Left lobe of liver (tissue), 2 donors: ENCODE measurements at regions not wholly inside any gene's neighbourhood (a gene's known extent, or its start where the extent isn't known, plus 50 kb on each side); places are given as distances from the start of the nearest gene placed in this dataset.

Source experiments
- ATAC-seq: fragments of 200-7000 bp; cut with Tn5 transposase; one replicate; pipeline ENCODE4 v1.9.1; 2020; ENCODE audit warnings: mild to moderate bottlenecking, moderate library complexity
- DNase-seq: peaks from one replicate; pipeline ENCODE4 v3.0.0-alpha.2; 2020; ENCODE audit warnings: low spot score
- donor health status: DM: no; HTN: no; CAD: no; lungs with moderate emphysema.
- donor health status: DM: no; HTN: yes; CAD: no.

- DNase-seq (no peak), ATAC-seq (no peak)
These were observed 150.8 kb upstream of the MYCN start for GRCh38 chr2:15789381-15790062.

- no peak for ATAC-seq
These were observed 150.0 kb upstream of the MYCN start for GRCh38 chr2:15790326-15790725.

GRCh38 chr2:15790838-15791237 is 149.5 kb upstream of the MYCN start:
- DNase-seq (no peak), ATAC-seq (no peak)

More at GRCh38 chr2:15790326-15790725, 150.0 kb upstream of the MYCN start:
- DNase-seq, result no peak

- ATAC-seq, result no peak
- DNase-seq, result no peak
These were observed 149.1 kb upstream of the MYCN start for GRCh38 chr2:15791294-15791693.

- ATAC-seq (no peak), DNase-seq (no peak)
These were observed 148.0 kb upstream of the MYCN start for GRCh38 chr2:15792331-15792730.

- DNase-seq (no peak), ATAC-seq (no peak)
These were observed 147.1 kb upstream of the MYCN start for GRCh38 chr2:15793078-15793913.

- ATAC-seq (no peak), DNase-seq (no peak)
These were observed 146.4 kb upstream of the MYCN start for GRCh38 chr2:15793978-15794377.

- ATAC-seq, result no peak
- no peak for DNase-seq
These were observed 145.7 kb upstream of the MYCN start for GRCh38 chr2:15794608-15795134.

- ATAC-seq, result no peak
These were observed 144.9 kb upstream of the MYCN start for GRCh38 chr2:15795426-15795825.

GRCh38 chr2:15796167-15796942 is 144.0 kb upstream of the MYCN start:
- ATAC-seq, result no peak

More at GRCh38 chr2:15795426-15795825, 144.9 kb upstream of the MYCN start:
- DNase-seq, result no peak

GRCh38 chr2:15797231-15797938 is 143.0 kb upstream of the MYCN start:
- no peak for DNase-seq
- no peak for ATAC-seq

More at GRCh38 chr2:15796167-15796942, 144.0 kb upstream of the MYCN start:
- no peak for DNase-seq

- no peak for ATAC-seq
- DNase-seq, result no peak
These were observed 142.4 kb upstream of the MYCN start for GRCh38 chr2:15797939-15798281.

- ATAC-seq (no peak), DNase-seq (no peak)
These were observed 141.5 kb upstream of the MYCN start for GRCh38 chr2:15798701-15799431.

- no peak for ATAC-seq
These were observed 140.9 kb upstream of the MYCN start for GRCh38 chr2:15799432-15799827.

GRCh38 chr2:15800495-15801329 is 139.6 kb upstream of the MYCN start:
- ATAC-seq (no peak), DNase-seq (no peak)

More at GRCh38 chr2:15799432-15799827, 140.9 kb upstream of the MYCN start:
- no peak for DNase-seq

- no peak for DNase-seq
- no peak for ATAC-seq
These were observed 138.9 kb upstream of the MYCN start for GRCh38 chr2:15801439-15801838.

GRCh38 chr2:15801904-15802303 is 138.4 kb upstream of the MYCN start:
- DNase-seq, result no peak
- no peak for ATAC-seq

- DNase-seq, result no peak
- no peak for ATAC-seq
These were observed 137.4 kb upstream of the MYCN start for GRCh38 chr2:15802657-15803542.
